CD14-positive monocyte (primary cell): ENCODE measurements at regions not wholly inside any gene's neighbourhood (a gene's known extent, or its start where the extent isn't known, plus 50 kb on each side); places are given as distances from the start of the nearest gene placed in this dataset.
"Not testable (repeated sequence)": the region's sequence is repeated elsewhere in the genome, so short reads cannot be mapped to it uniquely, and the experiment has no call there.

Source experiments
- DNase-seq, 3 donors: peaks; one replicate each; pipeline ENCODE4 v3.0.0-alpha.2; 2011 to 2022
- H2AFZ ChIP-seq: 2 replicates; pipeline ENCODE4 v1.6.0; 2012; ENCODE audit warnings: mild to moderate bottlenecking, low read depth, low read length, inconsistent platforms; ENCODE audit not compliant: insufficient read depth, poor library complexity, severe bottlenecking
- H3K27ac ChIP-seq, 2 donors: 1 replicate in 1 of 2; 2 replicates in 1 of 2; pipeline ENCODE4 v1.5.1; 2012 to 2013; ENCODE audit warnings: low read length in 2 of 2, control low read depth in 1 of 2, inconsistent platforms in 1 of 2, low read depth in 1 of 2, mild to moderate bottlenecking in 1 of 2
- H3K27me3 ChIP-seq, 2 donors: one replicate each; pipeline versions ENCODE4 v1.6.0 to v1.6.1; 2011 to 2013; ENCODE audit warnings: low read length in 2 of 2; ENCODE audit not compliant: control insufficient read depth in 2 of 2, insufficient read depth in 2 of 2
- H3K36me3 ChIP-seq, 2 donors: replicated peaks in 1 of 2; 1 replicate in 1 of 2; 2 replicates in 1 of 2; pipeline versions ENCODE4 v1.5.1 to v1.6.1; 2012 to 2013; ENCODE audit warnings: low read length in 2 of 2, control low read depth in 1 of 2, inconsistent platforms in 1 of 2, mild to moderate bottlenecking in 1 of 2; ENCODE audit not compliant: insufficient read depth in 2 of 2, control insufficient read depth in 1 of 2
- H3K4me1 ChIP-seq, 2 donors: 1 replicate in 1 of 2; 2 replicates in 1 of 2; pipeline versions ENCODE4 v1.5.1 to v1.6.1; 2012 to 2013; ENCODE audit warnings: low read length in 2 of 2, control low read depth in 1 of 2, inconsistent platforms in 1 of 2, mild to moderate bottlenecking in 1 of 2, moderate library complexity in 1 of 2; ENCODE audit not compliant: insufficient read depth in 2 of 2, control insufficient read depth in 1 of 2
- H3K4me2 ChIP-seq: replicated peaks from 2 replicates; pipeline ENCODE3; 2012; ENCODE audit warnings: low read length, moderate library complexity, mild to moderate bottlenecking; ENCODE audit not compliant: poor library complexity, severe bottlenecking; ENCODE audit errors: extremely low read depth
- H3K4me3 ChIP-seq, 3 experiments: fragments of 200-600 bp in 1 of 3; sonication (generic) in 1 of 3; replicated peaks in 1 of 3; 1 replicate in 2 of 3; 2 replicates in 1 of 3; pipeline ENCODE4 v1.5.1; 2011 to 2013; ENCODE audit warnings: low read length in 3 of 3, mild to moderate bottlenecking in 3 of 3, control low read depth in 2 of 3, low read depth in 2 of 3, inconsistent platforms in 1 of 3, moderate library complexity in 1 of 3
- H3K79me2 ChIP-seq: 2 replicates; pipeline ENCODE4 v1.6.0; 2012; ENCODE audit warnings: mild to moderate bottlenecking, control low read depth, inconsistent platforms, low read length, moderate library complexity; ENCODE audit not compliant: insufficient read depth
- H3K9ac ChIP-seq: 2 replicates; pipeline ENCODE4 v1.6.0; 2017; ENCODE audit warnings: low read length, mild to moderate bottlenecking; ENCODE audit not compliant: insufficient read depth, poor library complexity, severe bottlenecking
- H3K9me3 ChIP-seq, 2 donors: replicated peaks in 1 of 2; 1 replicate in 1 of 2; 2 replicates in 1 of 2; pipeline versions ENCODE4 v1.5.1 to v1.6.1; 2012 to 2013; ENCODE audit warnings: low read length in 2 of 2, control low read depth in 1 of 2; ENCODE audit not compliant: control insufficient read depth in 1 of 2, insufficient read depth in 1 of 2
- H4K20me1 ChIP-seq: 2 replicates; pipeline ENCODE4 v1.6.0; 2012; ENCODE audit warnings: mild to moderate bottlenecking, low read length, control low read depth, moderate library complexity; ENCODE audit not compliant: insufficient read depth
- H3K27ac Mint-ChIP-seq, 7 donors: one replicate each; pipeline ENCODE4 v1.8.0; 2020; ENCODE audit warnings: mild to moderate bottlenecking in 7 of 7, mixed read lengths in 7 of 7, moderate library complexity in 6 of 7, inconsistent platforms in 2 of 7
- H3K27me3 Mint-ChIP-seq, 3 donors: one replicate each; pipeline ENCODE4 v1.8.0; 2021 to 2022; ENCODE audit warnings: low read depth in 3 of 3, mild to moderate bottlenecking in 3 of 3, mixed read lengths in 3 of 3, moderate library complexity in 3 of 3, inconsistent platforms in 1 of 3
- H3K36me3 Mint-ChIP-seq, 2 donors: one replicate each; pipeline ENCODE4 v1.8.0; 2020; ENCODE audit warnings: mixed read lengths in 2 of 2, inconsistent platforms in 1 of 2, mild to moderate bottlenecking in 1 of 2
- H3K4me1 Mint-ChIP-seq: one replicate; pipeline ENCODE4 v1.8.0; 2020; ENCODE audit warnings: mild to moderate bottlenecking, mixed read lengths
- H3K4me3 Mint-ChIP-seq, 2 donors: one replicate each; pipeline ENCODE4 v1.8.0; 2020; ENCODE audit warnings: mild to moderate bottlenecking in 2 of 2, mixed read lengths in 2 of 2, moderate library complexity in 1 of 2
- H3K9me3 Mint-ChIP-seq, 7 donors: one replicate each; pipeline ENCODE4 v1.8.0; 2020 to 2022; ENCODE audit warnings: mixed read lengths in 7 of 7, mild to moderate bottlenecking in 6 of 7, moderate library complexity in 6 of 7, inconsistent platforms in 2 of 7
- CTCF ChIP-seq: fragments of 200-600 bp; IDR thresholded peaks from one replicate; pipeline ENCODE4 v1.8.0; 2022; ENCODE audit warnings: antibody characterized with exemption, mild to moderate bottlenecking
- WGBS: methylation state at CpG from one replicate; pipeline ENCODE4 v1.1.5; 2013; ENCODE audit warnings: missing lambda C conversion rate; ENCODE audit not compliant: insufficient coverage; 5-methylcytosine and 5-hydroxymethylcytosine counted together
- intact Hi-C, 2 donors: fragments of 100-400 bp; cut with micrococcal nuclease; formaldehyde crosslinking; loops; one replicate each; pipeline versions ENCODE4 v1.15.0 to v1.15.1; 2023

GRCh38 chr10:93232159-93232558 is 158.5 kb downstream of the CYP26A1 start:
- H3K27me3 Mint-ChIP-seq, result peaks cover 0 to 10% (median 2%) of the 10 kb centered on the region in 3 donors
- H3K4me3 Mint-ChIP-seq, H4K20me1 ChIP-seq, H3K4me3 ChIP-seq, H3K9me3 ChIP-seq, H3K36me3 Mint-ChIP-seq, DNase-seq, H3K9ac ChIP-seq, intact Hi-C loops, H3K4me1 Mint-ChIP-seq, H3K36me3 ChIP-seq, H3K27me3 ChIP-seq, H3K4me1 ChIP-seq, H3K27ac Mint-ChIP-seq, H3K79me2 ChIP-seq, H3K4me2 ChIP-seq, H3K9me3 Mint-ChIP-seq, H2AFZ ChIP-seq, H3K27ac ChIP-seq: not testable (repeated sequence)
- 100% methylated on average over 2 of the region's 2 CpGs for WGBS

DNA sequence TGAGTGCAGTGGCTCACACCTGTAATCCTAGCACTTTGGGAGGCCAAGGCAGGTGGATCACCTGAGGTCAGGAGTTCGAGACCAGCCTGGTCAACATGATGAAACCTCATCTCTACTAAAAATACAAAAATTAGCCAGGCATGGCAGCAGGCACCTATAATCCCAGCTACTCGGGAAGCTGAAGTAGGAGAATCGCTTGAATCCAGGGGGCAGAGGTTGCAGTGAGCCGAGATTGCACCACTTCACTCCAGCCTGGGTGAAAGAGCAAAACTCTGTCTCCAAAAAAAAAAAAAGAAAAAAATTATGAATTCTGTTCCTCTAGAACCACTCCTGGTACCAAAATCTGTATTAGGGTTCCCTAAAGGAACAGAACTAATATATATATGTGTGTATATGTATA is 161.2 kb downstream of the CYP26A1 start:
- H3K4me3 Mint-ChIP-seq, H3K9me3 ChIP-seq, H3K4me2 ChIP-seq, H3K9ac ChIP-seq, H3K4me1 ChIP-seq, H3K36me3 ChIP-seq, H3K27ac Mint-ChIP-seq, intact Hi-C loops, H4K20me1 ChIP-seq, DNase-seq, H3K9me3 Mint-ChIP-seq, H3K27ac ChIP-seq, H3K4me3 ChIP-seq, H3K79me2 ChIP-seq, H3K36me3 Mint-ChIP-seq, H3K27me3 ChIP-seq, H3K4me1 Mint-ChIP-seq, H2AFZ ChIP-seq: not testable (repeated sequence)
- no CpG with 5 or more reads among the region's 4 CpGs for WGBS
- peaks cover 4 to 12% (median 10%) of the 10 kb centered on the region in 3 donors for H3K27me3 Mint-ChIP-seq

- Mint-ChIP-seq H3K27me3 (peaks cover 4 to 13% (median 12%) of the 10 kb centered on the region in 3 donors), H3K4me3 (no peak overlapping the region), H3K4me1 (no peaks in the 10 kb centered on the region), H3K27ac (no peak overlapping the region), H3K36me3 (no peaks in the 10 kb centered on the region), H3K9me3 (no peaks in the 10 kb centered on the region)
- TF ChIP-seq CTCF, result no peak
- Histone ChIP-seq H3K4me2 (no peak overlapping the region), H3K36me3 (no peaks in the 10 kb centered on the region), H3K4me1 (no peaks in the 10 kb centered on the region), H3K9me3 (no peaks in the 10 kb centered on the region), H3K27ac (no peak overlapping the region), H3K79me2 (no peaks in the 10 kb centered on the region), H2AFZ (no peak overlapping the region), H3K4me3 (no peak overlapping the region), H3K27me3 (no peaks in the 10 kb centered on the region), H3K9ac (no peak overlapping the region), H4K20me1 (no peaks in the 10 kb centered on the region)
- WGBS, result 100% methylated on average over 1 of the region's 3 CpGs
- no peak for DNase-seq
- intact Hi-C loops, result no loop called here
These were observed 162.0 kb downstream of the CYP26A1 start for GRCh38 chr10:93235686-93236085.
